ENCODE measurements at regions not wholly inside any gene's neighbourhood (a gene's known extent, or its start where the extent isn't known, plus 50 kb on each side); places are given as distances from the start of the nearest gene placed in this dataset.

DNA sequence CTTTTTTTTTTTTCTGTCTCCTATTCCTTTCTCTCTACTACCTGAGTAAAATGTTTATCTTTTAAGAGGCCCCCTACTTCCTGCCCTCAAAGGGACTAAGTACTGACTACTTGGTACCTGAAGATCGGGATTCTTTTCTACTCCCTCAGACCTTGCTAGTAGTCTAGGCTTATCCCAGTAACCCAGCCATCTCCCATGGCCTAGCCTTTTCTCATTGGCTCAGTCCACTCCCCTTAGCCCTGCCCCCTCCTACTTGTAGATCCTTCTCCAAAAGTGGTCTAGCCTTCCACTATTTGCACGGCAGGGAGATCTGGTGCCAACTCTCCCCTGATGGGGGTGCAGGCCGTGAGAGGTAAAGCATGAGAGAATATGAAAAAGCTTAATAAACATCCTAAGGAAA lies 133.7 kb downstream of the RCN1 start:
- TF ChIP-seq ZNF274 (IDR thresholded peaks at IDR 0.05; ENCODE audit: low read depth, low read length), result no peak
- H3K4me3 ChIP-seq (ENCODE audit: low read length), result no peak overlapping the region

- no peak for TF ChIP-seq ZNF274 (IDR thresholded peaks at IDR 0.05; ENCODE audit: low read depth, low read length)
- no peak overlapping the region for H3K4me3 ChIP-seq (ENCODE audit: low read length)
Observed at GRCh38 chr11:32225571-32226285, 134.9 kb downstream of the RCN1 start.

DNA sequence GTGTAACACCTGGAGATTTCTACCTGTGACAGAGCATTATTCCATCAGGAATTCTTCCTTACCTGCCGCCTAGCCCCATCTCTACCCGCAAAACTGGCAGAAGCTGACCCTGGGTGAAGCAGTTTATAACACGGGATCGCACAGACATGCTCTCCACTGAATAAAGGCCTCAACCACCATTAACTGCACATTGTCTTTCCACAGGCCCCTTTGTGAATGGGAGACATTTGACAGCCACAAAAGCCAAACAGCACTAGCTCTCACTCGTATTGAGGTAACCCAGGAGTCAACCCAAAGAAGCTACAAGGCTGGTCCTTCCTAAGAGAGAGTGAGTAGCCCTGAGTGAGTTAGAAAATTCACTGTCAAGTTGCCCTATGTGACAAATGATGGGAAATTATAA lies 135.6 kb downstream of the RCN1 start:
- no peak overlapping the region for H3K4me3 ChIP-seq (ENCODE audit: low read length)
- TF ChIP-seq ZNF274 (IDR thresholded peaks at IDR 0.05; ENCODE audit: low read depth, low read length), result no peak

GRCh38 chr11:32229576-32230240 lies 138.8 kb downstream of the RCN1 start:
- no peak overlapping the region for H3K4me3 ChIP-seq (ENCODE audit: low read length)
- no peak for TF ChIP-seq ZNF274 (IDR thresholded peaks at IDR 0.05; ENCODE audit: low read depth, low read length)

GRCh38 chr11:32231909-32232493 lies 141.1 kb downstream of the RCN1 start:
- H3K4me3 ChIP-seq (ENCODE audit: low read length), result no peak overlapping the region
- no peak for TF ChIP-seq ZNF274 (IDR thresholded peaks at IDR 0.05; ENCODE audit: low read depth, low read length)

GRCh38 chr11:32232516-32232915 lies 141.6 kb downstream of the RCN1 start:
- H3K4me3 ChIP-seq (ENCODE audit: low read length), result no peak overlapping the region
- TF ChIP-seq ZNF274 (IDR thresholded peaks at IDR 0.05; ENCODE audit: low read depth, low read length), result no peak

DNA sequence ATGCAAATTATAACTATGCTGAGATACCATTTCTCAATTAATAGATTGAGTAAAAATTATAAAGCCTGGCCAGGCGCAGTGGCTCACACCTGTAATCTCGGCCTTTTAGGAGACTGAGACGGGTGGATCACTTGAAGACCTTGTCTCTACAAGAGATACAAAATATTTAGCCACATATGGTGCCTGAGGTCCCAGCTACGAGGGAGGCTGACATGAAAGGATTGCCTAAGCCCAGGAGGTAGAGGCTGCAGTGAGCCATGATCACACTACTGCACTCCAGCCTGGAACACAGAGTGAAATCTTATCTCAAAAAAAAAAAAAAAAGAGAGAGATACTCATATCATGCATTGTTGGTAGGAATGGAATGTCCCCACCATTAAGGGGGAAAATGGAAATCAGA lies 142.4 kb downstream of the RCN1 start:
- H3K4me3 ChIP-seq (ENCODE audit: low read length), result no peak overlapping the region
- TF ChIP-seq ZNF274 (IDR thresholded peaks at IDR 0.05; ENCODE audit: low read depth, low read length), result no peak

GRCh38 chr11:32233928-32234327 lies 143.1 kb downstream of the RCN1 start:
- TF ChIP-seq ZNF274 (IDR thresholded peaks at IDR 0.05; ENCODE audit: low read depth, low read length), result no peak
- H3K4me3 ChIP-seq (ENCODE audit: low read length), result no peak overlapping the region

DNA sequence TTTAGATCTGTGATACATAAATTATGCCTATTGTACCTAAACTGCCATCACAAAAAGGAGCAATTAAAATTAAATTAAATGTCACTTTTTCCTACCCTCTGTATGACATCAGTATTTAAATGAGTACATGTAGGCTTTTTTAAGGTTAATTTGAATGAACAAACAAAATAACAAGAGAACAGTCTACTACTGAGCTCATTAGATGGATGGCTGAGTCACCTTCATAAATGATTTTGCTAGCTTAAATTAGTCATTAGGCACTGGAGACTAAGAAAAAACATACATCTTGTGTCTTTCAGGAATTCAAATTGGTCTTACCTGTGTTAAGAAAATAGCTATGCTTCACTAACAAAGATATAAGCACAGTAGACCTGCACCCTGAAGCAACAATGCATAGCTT lies 153.6 kb downstream of the RCN1 start:
- TF ChIP-seq ZNF274 (IDR thresholded peaks at IDR 0.05; ENCODE audit: low read depth, low read length), result no peak
- H3K4me3 ChIP-seq (ENCODE audit: low read length), result no peak overlapping the region

GRCh38 chr11:32253706-32254105 lies 162.8 kb downstream of the RCN1 start:
- H3K4me3 ChIP-seq (ENCODE audit: low read length), result no peak overlapping the region
- no peak for TF ChIP-seq ZNF274 (IDR thresholded peaks at IDR 0.05; ENCODE audit: low read depth, low read length)

- H3K4me3 ChIP-seq (ENCODE audit: low read length), result no peak overlapping the region
- no peak for TF ChIP-seq ZNF274 (IDR thresholded peaks at IDR 0.05; ENCODE audit: low read depth, low read length)
Observed at GRCh38 chr11:32255841-32256240, 165.0 kb downstream of the RCN1 start.

- no peak overlapping the region for H3K4me3 ChIP-seq (ENCODE audit: low read length)
- TF ChIP-seq ZNF274 (IDR thresholded peaks at IDR 0.05; ENCODE audit: low read depth, low read length), result no peak
Observed at GRCh38 chr11:32256466-32256865, 165.6 kb downstream of the RCN1 start.

GRCh38 chr11:32259641-32260081 lies 168.8 kb downstream of the RCN1 start:
- H3K4me3 ChIP-seq (ENCODE audit: low read length), result no peak overlapping the region
- no peak for TF ChIP-seq ZNF274 (IDR thresholded peaks at IDR 0.05; ENCODE audit: low read depth, low read length)

GRCh38 chr11:32262367-32262766 lies 171.5 kb downstream of the RCN1 start:
- TF ChIP-seq ZNF274 (IDR thresholded peaks at IDR 0.05; ENCODE audit: low read depth, low read length), result no peak
- no peak overlapping the region for H3K4me3 ChIP-seq (ENCODE audit: low read length)

- H3K4me3 ChIP-seq (ENCODE audit: low read length), result no peak overlapping the region
- no peak for TF ChIP-seq ZNF274 (IDR thresholded peaks at IDR 0.05; ENCODE audit: low read depth, low read length)
Observed at GRCh38 chr11:32265911-32266310, 169.4 kb downstream of the WT1 start.

All from GM08714 (cell line).